Caki2 (cell line): ENCODE measurements at regions not wholly inside any gene's neighbourhood (a gene's known extent, or its start where the extent isn't known, plus 50 kb on each side); places are given as distances from the start of the nearest gene placed in this dataset.

ENCODE experiments used
- DNase-seq: peaks from one replicate; pipeline ENCODE4 v3.0.0-alpha.2; 2015; ENCODE audit warnings: low read depth
- in situ Hi-C: cut with HindIII; loops from 2 replicates; pipeline ENCODE4 v1.10.0; 2016; ENCODE audit warnings: low sequenced_read_pairs, low pct_unique_long_range_greater_than_20kb, mixed read lengths

- no peak for DNase-seq
- in situ Hi-C loops, result no loop called here
Observed at GRCh38 chr13:67623630-67624029, 393.5 kb upstream of the PCDH9 start.

DNA sequence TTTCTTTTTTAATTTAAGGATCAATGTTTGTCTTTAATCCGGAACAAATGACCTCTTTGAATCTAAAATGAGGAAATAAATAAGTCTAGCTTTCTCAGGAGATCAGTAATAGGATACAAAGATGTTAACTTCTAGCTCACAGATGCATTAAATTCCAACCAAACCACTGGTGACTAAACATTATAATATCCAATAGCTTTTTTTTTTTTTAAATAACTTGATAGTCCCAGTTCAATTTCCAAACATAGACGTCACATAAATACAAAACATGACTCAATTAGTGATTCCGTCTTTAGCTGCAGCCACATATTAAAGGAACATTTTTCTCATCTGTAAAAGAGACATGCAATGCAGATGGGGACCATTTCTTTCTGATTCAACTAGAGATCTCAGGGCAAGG is 390.5 kb upstream of the PCDH9 start:
- peak; percentile 15 for DNase-seq
- in situ Hi-C loops, result no loop called here

GRCh38 chr13:67619995-67620380 is 389.9 kb upstream of the PCDH9 start:
- in situ Hi-C loops, result no loop called here
- DNase-seq, result peak; percentile 65

GRCh38 chr13:67619351-67619994 is 389.3 kb upstream of the PCDH9 start:
- peak; percentile 51 for DNase-seq
- in situ Hi-C loops, result no loop called here

DNA sequence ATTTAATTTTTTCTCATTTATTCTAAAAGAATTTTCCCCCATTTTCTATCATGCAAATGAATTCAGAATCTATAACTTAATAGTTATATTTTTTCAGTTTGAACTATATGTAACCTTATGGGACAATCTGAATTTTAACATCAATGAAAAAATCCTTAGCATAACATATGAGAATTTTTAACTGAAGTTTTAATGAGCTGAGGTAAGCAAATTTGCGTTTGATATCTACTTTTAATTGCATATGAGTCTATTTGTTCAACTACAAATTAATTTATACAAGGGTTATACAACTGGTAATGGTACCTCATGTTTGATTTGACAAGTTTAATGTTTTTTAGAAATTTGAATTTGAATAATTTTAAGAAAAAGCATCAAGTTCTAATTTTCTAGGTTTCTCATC is 384.4 kb upstream of the PCDH9 start:
- in situ Hi-C loops, result no loop called here
- no peak for DNase-seq

GRCh38 chr13:67614013-67614412 is 383.9 kb upstream of the PCDH9 start:
- no peak for DNase-seq
- in situ Hi-C loops, result no loop called here

DNA sequence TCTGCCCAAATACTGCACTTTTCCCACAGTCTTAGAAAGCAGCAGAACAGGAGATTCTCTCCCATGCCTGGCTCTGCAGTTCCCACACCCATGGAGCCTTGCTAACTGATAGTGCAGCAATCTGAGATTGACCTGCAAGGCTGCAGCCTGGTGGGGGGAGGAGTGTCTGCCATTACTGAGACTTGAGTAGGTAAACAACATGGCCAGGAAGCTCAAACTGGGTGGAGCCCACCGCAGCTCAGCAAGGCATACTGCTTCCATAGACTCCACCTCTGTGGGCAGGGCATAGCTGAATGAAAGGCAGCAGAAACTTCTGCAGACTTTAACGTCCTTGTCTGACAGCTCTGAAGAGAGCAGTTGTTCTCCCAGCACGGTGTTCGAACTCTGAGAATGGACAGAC is 358.5 kb upstream of the PCDH9 start:
- DNase-seq, result no peak
- in situ Hi-C loops, result no loop called here

DNA sequence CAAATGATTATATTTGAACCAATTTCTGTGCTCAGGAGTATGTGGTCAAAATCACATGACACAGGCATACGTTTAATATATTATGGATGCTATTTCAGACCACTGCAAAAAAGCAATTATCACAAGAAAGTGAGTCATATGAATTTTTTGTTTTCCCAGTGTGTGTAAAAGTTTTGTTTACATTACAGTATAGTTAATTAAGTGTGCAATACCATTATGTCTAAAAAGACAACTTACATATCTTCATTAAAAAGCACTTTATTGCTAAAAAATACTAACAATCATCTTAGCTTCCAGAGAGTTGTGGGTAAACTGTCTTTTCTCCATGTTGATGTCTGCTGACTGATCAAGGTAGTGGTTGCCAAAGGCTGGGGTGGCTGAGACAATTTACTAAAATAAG is 347.2 kb upstream of the PCDH9 start:
- in situ Hi-C loops, result no loop called here

GRCh38 chr13:67574320-67575233 is 344.4 kb upstream of the PCDH9 start:
- in situ Hi-C loops, result no loop called here
- peak; percentile 54 for DNase-seq

More for the DNA sequence above, 347.2 kb upstream of the PCDH9 start:
- no peak for DNase-seq

DNA sequence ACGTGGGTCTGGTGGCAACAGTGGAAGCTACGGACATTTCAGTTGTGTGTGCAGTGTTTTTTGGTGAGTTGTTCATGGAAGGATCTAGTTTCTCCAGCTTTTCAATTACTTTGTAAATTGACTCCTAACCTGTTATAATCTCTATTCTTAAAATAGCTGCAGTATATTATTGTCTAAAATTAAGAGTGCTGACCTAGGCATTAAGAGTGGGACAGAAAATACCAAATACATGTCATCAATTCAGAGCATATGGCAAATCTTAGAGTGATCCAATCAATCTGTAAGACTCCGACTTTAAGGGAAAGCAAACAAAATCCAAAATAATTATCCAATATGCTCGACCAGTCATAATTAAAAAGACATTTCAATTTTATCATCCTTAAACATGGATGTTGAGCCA is 338.1 kb upstream of the PCDH9 start:
- in situ Hi-C loops, result no loop called here
- DNase-seq, result no peak

DNA sequence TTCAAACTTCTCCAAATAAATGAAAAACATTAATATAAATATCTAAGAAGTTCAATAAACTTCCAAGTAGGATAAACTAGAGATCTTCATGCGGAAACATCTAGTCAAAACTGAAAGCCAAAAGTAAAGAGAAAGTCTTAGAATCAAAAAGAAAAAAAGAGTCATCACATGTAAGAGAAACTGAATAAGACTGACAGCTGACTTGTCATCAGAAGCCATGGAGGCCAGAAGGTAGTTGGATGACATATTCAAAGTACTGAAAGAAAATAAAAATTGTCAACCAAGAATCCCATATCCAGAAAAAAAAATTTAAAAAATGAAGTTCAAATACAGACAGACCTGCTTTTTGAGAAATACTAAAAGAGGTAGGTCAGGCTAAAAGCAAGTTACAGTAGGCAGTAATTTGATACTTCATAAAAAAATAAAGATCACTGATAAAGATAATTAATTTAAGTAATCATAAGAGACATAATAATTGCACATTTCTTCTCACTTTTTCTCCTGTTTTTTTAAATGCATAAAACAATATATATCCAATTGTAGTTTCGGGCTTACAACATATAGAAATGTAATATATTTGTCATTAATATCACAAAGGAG is 327.6 kb upstream of the PCDH9 start:
- no peak for DNase-seq
- in situ Hi-C loops, result no loop called here

DNA sequence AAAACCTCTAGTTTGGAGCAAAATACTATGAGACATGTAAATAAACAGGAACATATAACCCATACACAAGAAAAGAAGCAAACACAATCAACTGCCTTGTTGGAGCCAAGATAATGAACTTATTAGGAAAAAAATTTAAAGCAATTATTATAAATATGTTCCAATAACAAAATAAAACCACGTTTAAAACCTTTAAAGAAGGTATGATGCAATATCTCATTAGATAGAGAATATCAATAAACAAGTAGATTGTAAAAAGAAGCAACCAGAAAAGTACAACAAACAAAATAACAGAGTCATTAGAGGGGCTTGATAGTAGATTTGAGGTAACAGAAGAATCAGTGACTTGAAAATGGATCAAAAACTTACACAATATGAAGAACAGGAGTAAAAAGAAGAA is 327.0 kb upstream of the PCDH9 start:
- DNase-seq, result no peak
- in situ Hi-C loops, result no loop called here

- no peak for DNase-seq
- in situ Hi-C loops, result no loop called here
Observed at GRCh38 chr13:67554746-67555452, 324.8 kb upstream of the PCDH9 start.

DNA sequence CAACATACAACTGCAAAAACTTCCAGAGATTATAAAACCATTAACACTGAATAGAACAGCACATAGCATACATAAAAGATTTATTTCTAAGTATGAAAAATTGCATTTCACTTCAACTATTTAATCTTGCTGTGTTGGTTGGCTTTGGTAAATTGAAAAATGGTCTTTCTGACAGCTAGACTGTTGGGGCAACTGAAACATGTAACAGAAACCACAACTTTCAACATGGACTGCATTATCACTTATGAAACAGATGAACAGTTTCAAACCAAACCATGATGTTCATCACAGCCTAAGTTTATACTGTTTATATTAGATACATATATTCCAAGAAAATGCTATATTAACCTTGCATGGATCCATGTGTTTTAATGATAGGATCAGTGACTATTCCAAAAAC is 324.1 kb upstream of the PCDH9 start:
- no peak for DNase-seq
- in situ Hi-C loops, result no loop called here

DNA sequence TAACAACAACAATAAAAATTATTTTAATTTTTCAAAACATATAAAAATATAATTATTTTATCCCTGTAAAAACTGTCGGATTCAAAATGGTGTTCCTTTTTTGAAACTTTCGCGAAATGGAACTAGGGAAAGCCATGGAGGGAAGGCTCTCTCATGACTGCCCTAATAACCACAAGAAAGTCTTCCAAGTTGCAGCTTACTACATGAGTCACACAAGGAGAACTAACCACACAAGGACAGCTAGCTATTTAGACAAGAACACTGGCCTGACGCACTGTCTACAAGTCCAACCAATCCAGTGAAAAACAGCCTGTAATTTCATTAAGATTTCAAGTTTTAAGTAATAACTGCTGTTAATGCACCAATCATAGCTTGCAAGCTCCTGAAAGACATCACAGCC is 319.2 kb upstream of the PCDH9 start:
- in situ Hi-C loops, result no loop called here
- DNase-seq, result peak; percentile 1

- in situ Hi-C loops, result no loop called here
- no peak for DNase-seq
Observed at GRCh38 chr13:67538906-67539305, 308.8 kb upstream of the PCDH9 start.

DNA sequence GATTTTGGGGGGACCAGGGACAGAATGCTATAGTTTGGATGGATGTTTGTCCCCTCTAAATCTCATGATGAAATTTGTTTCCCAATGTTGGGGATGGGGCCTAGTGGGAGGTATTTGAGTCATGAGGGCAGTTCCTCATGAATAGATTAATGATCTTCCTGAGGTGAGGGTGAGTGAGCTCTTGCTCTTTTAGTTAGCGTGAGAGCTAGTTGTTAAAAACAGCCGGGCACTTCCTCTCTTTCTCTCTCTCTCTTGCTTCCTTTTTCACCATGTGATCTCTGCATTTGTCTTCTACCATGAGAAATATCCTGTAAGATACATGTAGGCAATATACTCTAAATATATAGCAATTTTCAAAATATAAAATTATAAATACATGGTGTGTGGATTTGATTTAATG is 290.8 kb upstream of the PCDH9 start:
- no peak for DNase-seq
- in situ Hi-C loops, result no loop called here

DNA sequence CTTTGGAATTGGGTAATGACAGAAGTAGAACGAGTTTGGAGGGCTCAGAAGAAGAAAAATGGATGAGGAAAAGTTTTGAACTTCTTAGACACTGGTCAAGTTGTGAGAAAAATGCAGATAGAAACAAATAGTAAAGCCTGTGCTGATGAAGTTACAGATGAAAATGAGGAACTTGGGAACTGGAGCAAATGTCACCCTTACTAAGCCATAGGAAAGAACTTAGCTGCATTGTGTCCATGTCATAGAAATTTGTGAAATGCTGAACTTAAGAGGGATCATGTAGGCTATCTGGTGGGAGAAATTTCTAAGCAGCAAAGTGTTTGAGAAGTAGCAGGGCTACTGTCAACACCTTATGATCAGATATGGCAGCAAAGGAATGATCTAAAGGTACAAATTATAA is 289.2 kb upstream of the PCDH9 start:
- DNase-seq, result no peak
- in situ Hi-C loops, result no loop called here

- in situ Hi-C loops, result no loop called here
- DNase-seq, result no peak
Observed at GRCh38 chr13:67518785-67519184, 288.6 kb upstream of the PCDH9 start.
